ENCODE measurements at regions not wholly inside any gene's neighbourhood (a gene's known extent, or its start where the extent isn't known, plus 50 kb on each side); places are given as distances from the start of the nearest gene placed in this dataset.
"Not testable (repeated sequence)": the region's sequence is repeated elsewhere in the genome, so short reads cannot be mapped to it uniquely, and the experiment has no call there.

GRCh38 chr14:106013879-106014376, 487.5 kb downstream of the TMEM121 start:
- ChIA-PET POLR2A (no interaction called here), CTCF (interaction anchor here (0.8 kb wide), 1 partner anchor 32 kb away, joined by 3 read pairs; no protein-coding TSS in a partner anchor)
- no peaks in the 10 kb centered on the region for H3K79me2 ChIP-seq (ENCODE audit: control insufficient read depth, insufficient read depth, low read length)
- no peak overlapping the region for H2AFZ ChIP-seq (ENCODE audit: insufficient read depth, low read depth, low read length, poor library complexity, severe bottlenecking)
- no peak for DNase-seq
- H3K4me1 Mint-ChIP-seq, result peaks cover 3% of the 10 kb centered on the region
- intact Hi-C loops (cut with micrococcal nuclease), result no loop called here
- H3K9me3 ChIP-seq (ENCODE audit: control extremely low read depth in 1 of 3, control insufficient read depth in 2 of 3, insufficient read depth in 1 of 3, low read length in 2 of 3), result no peaks in the 10 kb centered on the region
- H3K9ac ChIP-seq (ENCODE audit: low read length), result no peak overlapping the region
- no peak overlapping the region for H3K4me3 Mint-ChIP-seq
- TF ChIP-seq CTCF (IDR thresholded peaks at IDR 0.05) (no peak), EZH2 (IDR thresholded peaks at IDR 0.05; ENCODE audit: borderline replicate concordance, insufficient read depth, low read depth, low read length, poor library complexity, severe bottlenecking) (no peak)
- H3K27ac Mint-ChIP-seq, result no peak overlapping the region
- no peaks in the 10 kb centered on the region for H3K9me3 Mint-ChIP-seq (ENCODE audit: insufficient read depth)
- no peak overlapping the region for H3K27ac ChIP-seq (ENCODE audit: low read length in 2 of 2)
- no peak overlapping the region for H3K4me3 ChIP-seq (ENCODE audit: control extremely low read depth in 1 of 5, extremely low read depth in 1 of 5, insufficient read depth in 1 of 5, low read depth in 2 of 5, low read length in 4 of 5)
- H3K36me3 ChIP-seq (replicated peaks in 1 of 2; ENCODE audit: control extremely low read depth in 1 of 2, control insufficient read depth in 1 of 2, extremely low read depth in 1 of 2, insufficient read depth in 2 of 2, low read length in 1 of 2), result no peaks in the 10 kb centered on the region
- peaks cover 0 to 4% of the 10 kb centered on the region in 2 donors for H3K4me1 ChIP-seq (ENCODE audit: control insufficient read depth in 2 of 2, insufficient read depth in 2 of 2, low read length in 2 of 2)
- no peaks in the 10 kb centered on the region for H3K27me3 Mint-ChIP-seq
- H4K20me1 ChIP-seq (ENCODE audit: control insufficient read depth, insufficient read depth, low read length, poor library complexity, severe bottlenecking), result no peaks in the 10 kb centered on the region
- H3K27me3 ChIP-seq (replicated peaks in 1 of 4; ENCODE audit: control extremely low read depth in 1 of 4, control insufficient read depth in 3 of 4, insufficient read depth in 4 of 4, low read length in 3 of 4), result no peaks in the 10 kb centered on the region
- no peak overlapping the region for H3K4me2 ChIP-seq (replicated peaks; ENCODE audit: low read depth, low read length, poor library complexity, severe bottlenecking)
- ATAC-seq (ENCODE audit: low read depth), result no peak
- WGBS (ENCODE audit: insufficient coverage), result 86% methylated on average over 1 of the region's 6 CpGs

- H3K36me3 ChIP-seq (replicated peaks in 1 of 2; ENCODE audit: control extremely low read depth in 1 of 2, control insufficient read depth in 1 of 2, extremely low read depth in 1 of 2, insufficient read depth in 2 of 2, low read length in 1 of 2); H3K27me3 Mint-ChIP-seq; ATAC-seq (ENCODE audit: low read depth); H4K20me1 ChIP-seq (ENCODE audit: control insufficient read depth, insufficient read depth, low read length, poor library complexity, severe bottlenecking); H3K79me2 ChIP-seq (ENCODE audit: control insufficient read depth, insufficient read depth, low read length); H3K27ac ChIP-seq (ENCODE audit: low read length in 2 of 2); H3K9me3 ChIP-seq (ENCODE audit: control extremely low read depth in 1 of 3, control insufficient read depth in 2 of 3, insufficient read depth in 1 of 3, low read length in 2 of 3); H3K9ac ChIP-seq (ENCODE audit: low read length); H3K4me2 ChIP-seq (replicated peaks; ENCODE audit: low read depth, low read length, poor library complexity, severe bottlenecking); intact Hi-C loops (cut with micrococcal nuclease); CTCF ChIA-PET; H3K4me3 ChIP-seq (ENCODE audit: control extremely low read depth in 1 of 5, extremely low read depth in 1 of 5, insufficient read depth in 1 of 5, low read depth in 2 of 5, low read length in 4 of 5); H3K4me1 Mint-ChIP-seq; H3K4me3 Mint-ChIP-seq; DNase-seq; H3K27me3 ChIP-seq (replicated peaks in 1 of 4; ENCODE audit: control extremely low read depth in 1 of 4, control insufficient read depth in 3 of 4, insufficient read depth in 4 of 4, low read length in 3 of 4); H3K9me3 Mint-ChIP-seq (ENCODE audit: insufficient read depth); H3K27ac Mint-ChIP-seq; H3K4me1 ChIP-seq (ENCODE audit: control insufficient read depth in 2 of 2, insufficient read depth in 2 of 2, low read length in 2 of 2); POLR2A ChIA-PET; H2AFZ ChIP-seq (ENCODE audit: insufficient read depth, low read depth, low read length, poor library complexity, severe bottlenecking): not testable (repeated sequence)
- no CpG with 5 or more reads among the region's 3 CpGs for WGBS (ENCODE audit: insufficient coverage)
Measured at GRCh38 chr14:106017952-106018351, 491.6 kb downstream of the TMEM121 start.
